ENCODE measurements at regions not wholly inside any gene's neighbourhood (a gene's known extent, or its start where the extent isn't known, plus 50 kb on each side); places are given as distances from the start of the nearest gene placed in this dataset.

DNA sequence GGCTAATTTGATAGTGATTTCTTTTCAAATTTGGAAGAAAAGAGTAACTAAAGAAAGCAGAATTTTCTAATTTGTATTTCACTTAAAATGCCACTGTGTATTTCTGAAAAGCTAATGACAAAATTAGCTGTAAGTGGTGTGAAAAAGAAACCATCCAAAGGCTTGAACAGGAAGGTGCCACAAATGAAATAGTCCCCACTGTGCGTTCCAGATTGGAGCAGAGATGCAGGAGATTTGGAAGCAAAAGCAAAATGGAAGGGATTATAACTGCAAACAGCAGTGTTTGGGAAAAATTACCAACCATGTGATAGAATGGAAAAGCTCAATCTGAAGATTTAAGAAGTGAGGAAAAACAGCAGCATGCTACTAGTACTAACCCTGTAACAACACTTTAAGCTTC, 498.7 kb downstream of the SUCLG1 start:
- Histone ChIP-seq H3K27ac (ENCODE audit: low read length) (no peak overlapping the region), H3K9ac (ENCODE audit: low read depth, low read length) (no peak overlapping the region), H3K79me2 (ENCODE audit: insufficient read depth, low read length) (no peaks in the 10 kb centered on the region), H3K36me3 (ENCODE audit: insufficient read depth, low read length) (no peaks in the 10 kb centered on the region), H3K27me3 (ENCODE audit: insufficient read depth, low read length, poor library complexity) (no peaks in the 10 kb centered on the region), H3K4me1 (ENCODE audit: insufficient read depth, low read length) (no peaks in the 10 kb centered on the region), H3K4me2 (ENCODE audit: insufficient read depth, low read length) (no peak overlapping the region), H2AFZ (ENCODE audit: low read depth, low read length) (no peak overlapping the region), H3K9me3 (ENCODE audit: insufficient read depth, low read length, severe bottlenecking) (no peaks in the 10 kb centered on the region), H4K20me1 (ENCODE audit: insufficient read depth, low read length) (no peaks in the 10 kb centered on the region), H3K4me3 (ENCODE audit: low read depth in 1 of 2, low read length in 2 of 2) (no peak overlapping the region)
- TF ChIP-seq, protein P1, sequence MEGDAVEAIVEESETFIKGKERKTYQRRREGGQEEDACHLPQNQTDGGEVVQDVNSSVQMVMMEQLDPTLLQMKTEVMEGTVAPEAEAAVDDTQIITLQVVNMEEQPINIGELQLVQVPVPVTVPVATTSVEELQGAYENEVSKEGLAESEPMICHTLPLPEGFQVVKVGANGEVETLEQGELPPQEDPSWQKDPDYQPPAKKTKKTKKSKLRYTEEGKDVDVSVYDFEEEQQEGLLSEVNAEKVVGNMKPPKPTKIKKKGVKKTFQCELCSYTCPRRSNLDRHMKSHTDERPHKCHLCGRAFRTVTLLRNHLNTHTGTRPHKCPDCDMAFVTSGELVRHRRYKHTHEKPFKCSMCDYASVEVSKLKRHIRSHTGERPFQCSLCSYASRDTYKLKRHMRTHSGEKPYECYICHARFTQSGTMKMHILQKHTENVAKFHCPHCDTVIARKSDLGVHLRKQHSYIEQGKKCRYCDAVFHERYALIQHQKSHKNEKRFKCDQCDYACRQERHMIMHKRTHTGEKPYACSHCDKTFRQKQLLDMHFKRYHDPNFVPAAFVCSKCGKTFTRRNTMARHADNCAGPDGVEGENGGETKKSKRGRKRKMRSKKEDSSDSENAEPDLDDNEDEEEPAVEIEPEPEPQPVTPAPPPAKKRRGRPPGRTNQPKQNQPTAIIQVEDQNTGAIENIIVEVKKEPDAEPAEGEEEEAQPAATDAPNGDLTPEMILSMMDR (IDR thresholded peaks at IDR 0.05; ENCODE audit: borderline replicate concordance, extremely low read depth, low read length, poor library complexity, severe bottlenecking), result no peak
- TF ChIP-seq EZH2 (IDR thresholded peaks at IDR 0.05; ENCODE audit: borderline replicate concordance, low read depth, low read length, severe bottlenecking), result no peak
- DNase-seq (no peak), ATAC-seq (ENCODE audit: insufficient read depth, low read depth) (no peak)

DNA sequence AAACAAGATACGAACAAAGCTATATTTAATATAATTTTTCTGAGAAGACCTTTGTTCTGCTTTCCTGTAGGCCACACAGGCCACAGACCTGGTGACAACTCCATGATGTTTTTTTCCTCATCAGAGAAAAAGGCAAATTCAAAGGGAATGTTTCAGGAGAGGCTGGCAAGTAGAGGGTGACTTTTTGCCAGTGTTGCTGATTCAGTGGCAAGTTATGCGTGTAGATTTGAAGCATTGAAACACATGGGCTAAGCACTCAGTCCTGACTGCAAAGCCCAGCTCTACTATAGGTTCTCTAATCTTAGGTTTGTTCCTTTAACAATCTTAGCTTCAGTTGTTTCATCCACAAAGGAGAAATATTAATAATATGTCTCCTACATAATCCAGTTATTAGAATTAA, 499.8 kb downstream of the SUCLG1 start:
- no peaks in the 10 kb centered on the region for H3K27me3 ChIP-seq (ENCODE audit: insufficient read depth, low read length, poor library complexity)
- H3K4me1 ChIP-seq (ENCODE audit: insufficient read depth, low read length), result no peaks in the 10 kb centered on the region
- no peak overlapping the region for H3K4me3 ChIP-seq (ENCODE audit: low read depth in 1 of 2, low read length in 2 of 2)
- no peaks in the 10 kb centered on the region for H3K79me2 ChIP-seq (ENCODE audit: insufficient read depth, low read length)
- no peak for TF ChIP-seq EZH2 (IDR thresholded peaks at IDR 0.05; ENCODE audit: borderline replicate concordance, low read depth, low read length, severe bottlenecking)
- TF ChIP-seq, protein P1 (IDR thresholded peaks at IDR 0.05; ENCODE audit: borderline replicate concordance, extremely low read depth, low read length, poor library complexity, severe bottlenecking), result no peak
- no peaks in the 10 kb centered on the region for H3K9me3 ChIP-seq (ENCODE audit: insufficient read depth, low read length, severe bottlenecking)
- no peak overlapping the region for H3K9ac ChIP-seq (ENCODE audit: low read depth, low read length)
- no peak overlapping the region for H2AFZ ChIP-seq (ENCODE audit: low read depth, low read length)
- H4K20me1 ChIP-seq (ENCODE audit: insufficient read depth, low read length), result no peaks in the 10 kb centered on the region
- H3K4me2 ChIP-seq (ENCODE audit: insufficient read depth, low read length), result no peak overlapping the region
- no peak overlapping the region for H3K27ac ChIP-seq (ENCODE audit: low read length)
- no peak for DNase-seq
- H3K36me3 ChIP-seq (ENCODE audit: insufficient read depth, low read length), result no peaks in the 10 kb centered on the region
- ATAC-seq (ENCODE audit: insufficient read depth, low read depth), result no peak

DNA sequence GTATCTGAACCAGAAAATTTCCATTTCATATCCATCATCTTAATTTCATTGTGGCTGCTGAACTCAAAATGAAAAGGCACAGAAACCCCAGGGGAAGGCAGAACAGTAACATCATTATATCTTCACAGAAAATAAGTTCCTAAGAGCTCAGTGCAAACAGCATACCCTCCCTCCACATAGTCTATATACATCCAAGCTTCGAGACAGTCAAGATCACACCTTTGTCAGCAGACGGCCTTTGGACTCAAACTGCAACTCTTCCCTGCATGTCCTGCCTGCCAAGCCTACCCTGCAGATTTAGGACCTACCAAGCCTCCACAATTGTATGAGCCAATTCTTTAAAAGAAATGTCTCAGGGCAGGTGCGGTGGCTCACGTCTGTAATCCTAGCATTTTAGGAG, 502.1 kb downstream of the SUCLG1 start:
- H3K4me1 ChIP-seq (ENCODE audit: insufficient read depth, low read length), result no peaks in the 10 kb centered on the region
- H3K9me3 ChIP-seq (ENCODE audit: insufficient read depth, low read length, severe bottlenecking), result no peaks in the 10 kb centered on the region
- H3K79me2 ChIP-seq (ENCODE audit: insufficient read depth, low read length), result no peaks in the 10 kb centered on the region
- no peaks in the 10 kb centered on the region for H3K27me3 ChIP-seq (ENCODE audit: insufficient read depth, low read length, poor library complexity)
- no peak overlapping the region for H2AFZ ChIP-seq (ENCODE audit: low read depth, low read length)
- no peaks in the 10 kb centered on the region for H3K36me3 ChIP-seq (ENCODE audit: insufficient read depth, low read length)
- no peak overlapping the region for H3K9ac ChIP-seq (ENCODE audit: low read depth, low read length)
- H3K27ac ChIP-seq (ENCODE audit: low read length), result no peak overlapping the region
- H4K20me1 ChIP-seq (ENCODE audit: insufficient read depth, low read length), result no peaks in the 10 kb centered on the region
- ATAC-seq (ENCODE audit: insufficient read depth, low read depth) (no peak), DNase-seq (no peak)
- H3K4me3 ChIP-seq (ENCODE audit: low read depth in 1 of 2, low read length in 2 of 2), result no peak overlapping the region
- no peak overlapping the region for H3K4me2 ChIP-seq (ENCODE audit: insufficient read depth, low read length)
- TF ChIP-seq, protein P1 (IDR thresholded peaks at IDR 0.05; ENCODE audit: borderline replicate concordance, extremely low read depth, low read length, poor library complexity, severe bottlenecking), result no peak
- TF ChIP-seq EZH2 (IDR thresholded peaks at IDR 0.05; ENCODE audit: borderline replicate concordance, low read depth, low read length, severe bottlenecking), result no peak

DNA sequence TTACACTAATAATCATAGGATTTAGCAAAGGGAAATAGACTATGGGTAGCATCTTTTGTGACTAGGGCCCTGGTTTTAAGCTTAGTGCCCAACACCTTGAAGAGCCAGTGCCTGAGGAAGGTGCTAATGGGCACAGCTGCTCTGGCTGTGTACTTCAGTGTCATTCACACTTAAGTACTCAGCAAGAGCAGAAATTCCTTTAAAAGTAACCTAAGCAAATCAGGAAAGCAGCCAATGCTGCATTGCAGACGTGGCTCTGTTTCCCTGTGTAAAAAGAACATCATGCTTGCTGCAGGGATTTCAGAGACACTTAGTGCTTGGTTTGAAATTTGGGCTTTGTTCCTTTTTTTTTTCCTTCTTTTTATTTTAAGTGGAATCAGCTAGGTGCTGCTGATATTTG, 505.4 kb downstream of the SUCLG1 start:
- H3K4me3 ChIP-seq (ENCODE audit: low read depth in 1 of 2, low read length in 2 of 2), result no peak overlapping the region
- no peak overlapping the region for H3K4me2 ChIP-seq (ENCODE audit: insufficient read depth, low read length)
- TF ChIP-seq, protein P1 (IDR thresholded peaks at IDR 0.05; ENCODE audit: borderline replicate concordance, extremely low read depth, low read length, poor library complexity, severe bottlenecking), result no peak
- no peak for TF ChIP-seq EZH2 (IDR thresholded peaks at IDR 0.05; ENCODE audit: borderline replicate concordance, low read depth, low read length, severe bottlenecking)
- H3K9ac ChIP-seq (ENCODE audit: low read depth, low read length), result no peak overlapping the region
- no peak for DNase-seq
- H3K79me2 ChIP-seq (ENCODE audit: insufficient read depth, low read length), result no peaks in the 10 kb centered on the region
- H3K9me3 ChIP-seq (ENCODE audit: insufficient read depth, low read length, severe bottlenecking), result no peaks in the 10 kb centered on the region
- H3K36me3 ChIP-seq (ENCODE audit: insufficient read depth, low read length), result no peaks in the 10 kb centered on the region
- ATAC-seq (ENCODE audit: insufficient read depth, low read depth), result no peak
- no peaks in the 10 kb centered on the region for H3K27me3 ChIP-seq (ENCODE audit: insufficient read depth, low read length, poor library complexity)
- no peaks in the 10 kb centered on the region for H3K4me1 ChIP-seq (ENCODE audit: insufficient read depth, low read length)
- H3K27ac ChIP-seq (ENCODE audit: low read length), result no peak overlapping the region
- no peaks in the 10 kb centered on the region for H4K20me1 ChIP-seq (ENCODE audit: insufficient read depth, low read length)
- no peak overlapping the region for H2AFZ ChIP-seq (ENCODE audit: low read depth, low read length)
